Pancreas (tissue), 10 donors: ENCODE measurements at regions not wholly inside any gene's neighbourhood (a gene's known extent, or its start where the extent isn't known, plus 50 kb on each side); places are given as distances from the start of the nearest gene placed in this dataset.
A peak's percentile ranks its signal among the peaks of the same experiment; 100 is the strongest.
"Not testable (repeated sequence)": the region's sequence is repeated elsewhere in the genome, so short reads cannot be mapped to it uniquely, and the experiment has no call there.

Experiments
- ATAC-seq, 4 donors: fragments of 200-7000 bp; cut with Tn5 transposase; one replicate each; pipeline versions ENCODE4 v1.8.0 to v1.9.1; 2020; ENCODE audit warnings: mild to moderate bottlenecking in 4 of 4, moderate library complexity in 4 of 4
- DNase-seq, 6 donors: peaks; one replicate each; pipeline ENCODE4 v3.0.0-alpha.2; 2020
- FAIRE-seq: peaks from 2 replicates; lab custom pipeline; 2012; peaks lifted over from hg19 to GRCh38; lab: Jason Lieb, UNC
- H3K27ac ChIP-seq, 4 donors: fragments of 200-600 bp; sonication (generic); 1 replicate in 3 of 4; 2 replicates in 1 of 4; pipeline versions ENCODE4 v1.5.0 to v1.8.0; 2020
- H3K27me3 ChIP-seq, 4 donors: fragments of 200-600 bp; one replicate each; pipeline ENCODE4 v1.8.0; 2021
- H3K36me3 ChIP-seq, 3 donors: fragments of 200-600 bp; sonication (generic) in 1 of 3; one replicate each; pipeline versions ENCODE4 v1.5.0 to v1.8.0; 2020 to 2021
- H3K4me1 ChIP-seq, 3 donors: fragments of 200-600 bp; one replicate each; pipeline ENCODE4 v1.8.0; 2021
- H3K4me3 ChIP-seq, 4 donors: fragments of 200-600 bp; sonication (generic) in 2 of 4; one replicate each; pipeline versions ENCODE4 v1.5.0 to v1.8.0; 2020 to 2021
- H3K9me3 ChIP-seq, 4 donors: fragments of 200-600 bp; one replicate each; pipeline ENCODE4 v1.8.0; 2021
- WGBS, 2 donors: extraction: QIAGEN DNeasy Blood & Tissue Kit; methylation state at CpG; one replicate each; pipeline ENCODE4 v1.1.7; 2013; 5-methylcytosine and 5-hydroxymethylcytosine counted together
- intact Hi-C, 3 donors: fragments of 100-400 bp; cut with DNase I; formaldehyde crosslinking; loops; one replicate each; pipeline versions ENCODE4 v1.11.1 to v1.14.2; 2022
- TF ChIP-seq, protein P1 (sequence below), 4 donors: fragments of 200-600 bp; sonication (generic) in 3 of 4; IDR thresholded peaks; one replicate each; pipeline versions ENCODE4 v1.5.0 to v1.8.0; 2021; ENCODE audit warnings: antibody characterized with exemption in 4 of 4
- donor health status: healthy with polysubstance abuse.
- donor health status: DM: no; HTN: no; CAD: no; lungs with moderate emphysema.
- donor health status: DM: no; HTN: no; CAD: no.
- donor health status: control.
- donor health status: control.
- donor health status: Bipolar disorder and iron deficiency.
- donor health status: DM: yes; HTN: yes; CAD: no.
- donor health status: DM: no; HTN: no; CAD: no.
- donor health status: DM: no; HTN: no; CAD: no.
- donor health status: DM: yes; HTN: yes; CAD: no.

DNA sequence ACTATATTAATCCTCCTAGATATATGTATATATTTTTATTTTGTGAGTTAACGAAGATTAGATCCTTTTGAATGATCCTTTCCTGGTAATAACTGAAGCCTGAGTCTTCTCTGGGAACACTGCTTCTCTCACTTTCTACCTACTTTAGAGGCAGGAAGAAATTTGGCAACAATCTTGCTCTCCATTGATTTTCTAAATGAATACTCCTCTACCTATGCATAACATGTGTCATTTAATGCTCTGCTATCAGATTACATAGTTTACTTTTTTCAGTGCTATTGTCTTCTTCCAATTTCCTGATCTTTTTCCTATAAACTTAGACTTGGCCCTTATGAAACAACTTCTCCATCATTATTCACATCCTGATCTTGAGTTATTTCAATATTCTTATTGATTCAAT is 60.4 kb upstream of the PDHA2 start:
- Histone ChIP-seq H3K4me3 (no peak overlapping the region), H3K27me3 (no peaks in the 10 kb centered on the region), H3K27ac (no peak overlapping the region), H3K9me3 (no peaks in the 10 kb centered on the region), H3K36me3 (no peaks in the 10 kb centered on the region), H3K4me1 (no peaks in the 10 kb centered on the region)
- no peak for ATAC-seq
- intact Hi-C loops, result no loop called here
- 40 to 64% methylated on average over 1 of the region's 1 CpG for WGBS, 2 donors
- FAIRE-seq, result no peak
- TF ChIP-seq, protein P1, sequence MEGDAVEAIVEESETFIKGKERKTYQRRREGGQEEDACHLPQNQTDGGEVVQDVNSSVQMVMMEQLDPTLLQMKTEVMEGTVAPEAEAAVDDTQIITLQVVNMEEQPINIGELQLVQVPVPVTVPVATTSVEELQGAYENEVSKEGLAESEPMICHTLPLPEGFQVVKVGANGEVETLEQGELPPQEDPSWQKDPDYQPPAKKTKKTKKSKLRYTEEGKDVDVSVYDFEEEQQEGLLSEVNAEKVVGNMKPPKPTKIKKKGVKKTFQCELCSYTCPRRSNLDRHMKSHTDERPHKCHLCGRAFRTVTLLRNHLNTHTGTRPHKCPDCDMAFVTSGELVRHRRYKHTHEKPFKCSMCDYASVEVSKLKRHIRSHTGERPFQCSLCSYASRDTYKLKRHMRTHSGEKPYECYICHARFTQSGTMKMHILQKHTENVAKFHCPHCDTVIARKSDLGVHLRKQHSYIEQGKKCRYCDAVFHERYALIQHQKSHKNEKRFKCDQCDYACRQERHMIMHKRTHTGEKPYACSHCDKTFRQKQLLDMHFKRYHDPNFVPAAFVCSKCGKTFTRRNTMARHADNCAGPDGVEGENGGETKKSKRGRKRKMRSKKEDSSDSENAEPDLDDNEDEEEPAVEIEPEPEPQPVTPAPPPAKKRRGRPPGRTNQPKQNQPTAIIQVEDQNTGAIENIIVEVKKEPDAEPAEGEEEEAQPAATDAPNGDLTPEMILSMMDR (IDR thresholded peaks at IDR 0.05), result no peak
- no peak for DNase-seq

DNA sequence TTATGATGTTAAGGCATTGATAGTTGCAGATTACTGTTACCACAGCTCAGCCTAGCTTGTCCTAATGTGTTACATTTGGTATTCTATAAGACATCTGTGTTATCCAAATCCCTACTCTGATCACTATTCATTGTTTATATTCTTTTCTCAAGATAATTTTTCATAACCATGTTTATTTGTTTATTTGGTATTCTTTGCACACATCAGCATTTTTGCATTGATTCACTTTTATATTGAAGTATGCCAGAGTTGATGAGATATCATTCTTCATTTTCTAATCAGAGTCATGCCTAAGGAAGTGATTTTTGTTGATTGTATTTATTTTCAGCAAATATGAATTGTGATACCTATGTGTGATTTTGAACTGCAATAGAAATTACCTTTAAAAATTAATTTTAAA is 61.2 kb upstream of the PDHA2 start:
- Histone ChIP-seq H3K27ac (no peak overlapping the region), H3K36me3 (no peaks in the 10 kb centered on the region), H3K4me1 (no peaks in the 10 kb centered on the region), H3K27me3 (no peaks in the 10 kb centered on the region), H3K4me3 (no peak overlapping the region), H3K9me3 (no peaks in the 10 kb centered on the region)
- DNase-seq (no peak), ATAC-seq (no peak), FAIRE-seq (no peak)
- intact Hi-C loops, result no loop called here
- TF ChIP-seq, protein P1 (IDR thresholded peaks at IDR 0.05), result no peak

DNA sequence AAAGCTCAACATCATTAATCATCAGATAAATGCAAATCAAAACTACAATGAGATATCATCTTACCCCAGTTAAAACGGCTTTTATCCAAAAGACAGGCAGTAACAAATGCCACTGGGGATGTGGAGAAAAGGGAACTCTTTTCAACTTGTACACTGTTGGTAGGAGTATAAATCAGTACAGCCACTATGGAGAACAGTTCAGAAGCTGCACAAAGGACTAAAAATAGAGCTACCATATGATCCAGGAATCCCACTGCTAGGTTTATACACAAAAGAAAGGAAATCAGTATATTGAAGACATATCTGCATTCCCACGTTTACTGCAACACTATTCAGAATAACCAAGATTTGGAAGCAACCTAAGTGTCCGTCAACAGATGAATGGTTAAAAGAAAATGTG is 69.3 kb upstream of the PDHA2 start:
- WGBS, 2 donors, result 51 to 65% methylated on average over 3 of the region's 3 CpGs
- H3K36me3 ChIP-seq, H3K27ac ChIP-seq, H3K4me1 ChIP-seq, H3K27me3 ChIP-seq, DNase-seq, FAIRE-seq, H3K4me3 ChIP-seq, intact Hi-C loops, ATAC-seq, H3K9me3 ChIP-seq: not testable (repeated sequence)

DNA sequence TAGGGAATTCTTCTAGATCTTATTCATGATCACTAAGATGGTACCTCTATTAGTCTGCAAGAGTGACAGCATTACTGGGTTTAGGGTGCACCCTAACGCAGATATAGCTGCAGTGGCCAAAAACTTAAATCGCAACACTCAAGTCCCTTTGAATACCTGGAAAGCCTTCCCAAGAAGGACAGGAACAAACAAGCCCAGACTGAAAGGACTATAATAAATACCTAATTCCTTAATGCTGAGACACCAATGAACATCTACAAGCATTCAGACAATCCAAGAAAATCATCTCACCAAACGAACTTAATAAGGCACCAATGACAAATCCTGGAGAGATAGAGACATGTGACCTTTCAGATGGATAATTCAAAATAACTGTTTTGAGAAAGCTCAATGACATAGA is 74.9 kb upstream of the PDHA2 start:
- 69 to 72% methylated on average over 3 of the region's 3 CpGs for WGBS, 2 donors
- ATAC-seq, result no peak
- no peak overlapping the region for H3K4me3 ChIP-seq
- no peak for DNase-seq
- intact Hi-C loops, result no loop called here
- TF ChIP-seq, protein P1 (IDR thresholded peaks at IDR 0.05), result no peak
- H3K27me3 ChIP-seq, result no peaks in the 10 kb centered on the region
- H3K4me1 ChIP-seq, result no peaks in the 10 kb centered on the region
- no peak for FAIRE-seq
- H3K9me3 ChIP-seq, result no peaks in the 10 kb centered on the region
- no peaks in the 10 kb centered on the region for H3K36me3 ChIP-seq
- H3K27ac ChIP-seq, result no peak overlapping the region

DNA sequence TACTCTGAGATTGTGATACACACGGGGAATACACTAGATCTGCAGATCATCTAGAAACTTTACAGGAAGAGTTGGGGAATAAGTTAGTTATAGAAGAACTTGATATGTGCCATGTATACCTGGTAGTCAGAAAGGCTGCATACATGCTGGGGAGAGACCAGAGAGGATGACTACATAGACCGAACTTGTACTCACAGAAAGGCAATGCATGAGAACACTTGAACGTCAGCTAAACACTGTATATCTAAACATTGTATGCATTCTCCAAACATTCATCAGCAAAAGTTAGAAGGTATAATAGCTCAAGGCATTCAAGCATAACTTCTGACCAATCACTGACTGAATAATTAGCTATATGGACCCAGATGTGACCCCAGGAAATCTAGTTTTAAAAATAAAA is 78.0 kb upstream of the PDHA2 start:
- H3K36me3 ChIP-seq, result no peaks in the 10 kb centered on the region
- FAIRE-seq (no peak), DNase-seq (no peak), ATAC-seq (no peak)
- no peak overlapping the region for H3K27ac ChIP-seq
- TF ChIP-seq, protein P1 (IDR thresholded peaks at IDR 0.05), result no peak
- no peaks in the 10 kb centered on the region for H3K9me3 ChIP-seq
- 64 to 66% methylated on average over 3 of the region's 3 CpGs for WGBS, 2 donors
- no peak overlapping the region for H3K4me3 ChIP-seq
- intact Hi-C loops, result no loop called here
- no peaks in the 10 kb centered on the region for H3K27me3 ChIP-seq
- H3K4me1 ChIP-seq, result no peaks in the 10 kb centered on the region

DNA sequence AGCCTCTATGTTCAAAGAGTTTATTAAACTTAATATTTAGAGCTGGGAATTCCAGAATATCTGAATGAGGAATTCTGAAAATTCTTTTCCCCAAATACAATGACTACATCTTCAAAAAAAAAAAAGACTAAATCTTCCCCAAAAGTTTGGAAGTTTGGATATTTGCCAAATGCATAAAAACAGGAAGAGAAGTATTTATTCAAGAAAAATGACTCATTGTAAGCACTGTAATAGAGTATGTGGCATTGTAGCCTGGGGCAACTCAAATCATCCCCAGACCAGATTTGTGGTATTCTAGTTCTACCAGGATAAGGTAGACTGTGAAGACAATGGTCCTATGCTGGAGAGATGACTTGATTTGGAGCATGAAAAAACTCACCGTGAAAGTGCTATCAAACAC is 78.5 kb upstream of the PDHA2 start:
- peak in 1 of 4 donors; percentile 50 for ATAC-seq
- no peak overlapping the region for H3K27ac ChIP-seq
- TF ChIP-seq, protein P1 (IDR thresholded peaks at IDR 0.05), result no peak
- H3K27me3 ChIP-seq, result no peaks in the 10 kb centered on the region
- FAIRE-seq, result no peak
- intact Hi-C loops, result no loop called here
- H3K4me1 ChIP-seq, result no peaks in the 10 kb centered on the region
- no peak for DNase-seq
- no peaks in the 10 kb centered on the region for H3K36me3 ChIP-seq
- no peak overlapping the region for H3K4me3 ChIP-seq
- H3K9me3 ChIP-seq, result no peaks in the 10 kb centered on the region
- WGBS, 2 donors, result 52 to 64% methylated on average over 1 of the region's 1 CpG

DNA sequence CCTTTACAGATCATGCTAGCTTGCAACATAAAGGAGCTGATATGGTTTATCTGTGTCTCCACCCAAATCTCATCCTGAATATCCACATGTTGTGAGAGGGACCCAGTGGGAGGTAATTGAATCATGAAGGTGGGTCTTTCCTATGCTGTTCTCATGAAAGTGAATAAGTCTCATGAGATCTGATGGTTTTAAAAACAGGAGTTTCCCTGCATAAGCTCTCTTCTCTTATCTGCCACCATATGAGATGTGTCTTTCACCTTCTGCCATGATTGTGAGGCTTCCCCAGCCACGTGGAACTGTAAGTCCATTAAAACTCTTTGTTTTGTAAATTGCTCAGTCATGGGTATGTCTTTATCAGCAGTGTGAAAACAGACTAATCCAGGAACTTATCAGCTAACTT is 79.2 kb upstream of the PDHA2 start:
- FAIRE-seq, H3K36me3 ChIP-seq: not testable (repeated sequence)

More for the DNA sequence above, 79.2 kb upstream of the PDHA2 start:
- WGBS, 2 donors, result 11 to 12% methylated on average over 1 of the region's 1 CpG
- H3K4me1 ChIP-seq, ATAC-seq, DNase-seq, H3K27ac ChIP-seq, H3K9me3 ChIP-seq, intact Hi-C loops, H3K4me3 ChIP-seq, H3K27me3 ChIP-seq: not testable (repeated sequence)
